OCI-LY3 (cell line): ENCODE measurements at regions not wholly inside any gene's neighbourhood (a gene's known extent, or its start where the extent isn't known, plus 50 kb on each side); places are given as distances from the start of the nearest gene placed in this dataset.

Source experiments
- CTCF ChIP-seq: fragments of 200-600, 300-600 bp; sonication (generic); IDR thresholded peaks from 2 replicates; pipeline ENCODE4 v1.5.1; 2014; ENCODE audit warnings: antibody characterized with exemption, low read length, low read depth
- EZH2phosphoT487 ChIP-seq: fragments of 200-600 bp; shearing (Covaris generic); IDR thresholded peaks from 2 replicates; pipeline ENCODE4 v1.6.1; 2018; ENCODE audit warnings: antibody characterized with exemption, mixed run types, low read depth

GRCh38 chr2:220955776-220956175, 616.3 kb downstream of the EPHA4 start:
- no peak for TF ChIP-seq CTCF
- TF ChIP-seq EZH2phosphoT487: no peak
